Fibroblast of skin of right biceps (primary cell): ENCODE measurements at regions not wholly inside any gene's neighbourhood (a gene's known extent, or its start where the extent isn't known, plus 50 kb on each side); places are given as distances from the start of the nearest gene placed in this dataset.
A peak's percentile ranks its signal among the peaks of the same experiment; 100 is the strongest.
"Not testable (repeated sequence)": the region's sequence is repeated elsewhere in the genome, so short reads cannot be mapped to it uniquely, and the experiment has no call there.

Experiments used
- DNase-seq: peaks from one replicate; pipeline ENCODE4 v3.0.0-alpha.2; 2013

- not testable (repeated sequence) for DNase-seq
Observed at GRCh38 chr14:44385296-44385695, 121.8 kb downstream of the FSCB start.

DNA sequence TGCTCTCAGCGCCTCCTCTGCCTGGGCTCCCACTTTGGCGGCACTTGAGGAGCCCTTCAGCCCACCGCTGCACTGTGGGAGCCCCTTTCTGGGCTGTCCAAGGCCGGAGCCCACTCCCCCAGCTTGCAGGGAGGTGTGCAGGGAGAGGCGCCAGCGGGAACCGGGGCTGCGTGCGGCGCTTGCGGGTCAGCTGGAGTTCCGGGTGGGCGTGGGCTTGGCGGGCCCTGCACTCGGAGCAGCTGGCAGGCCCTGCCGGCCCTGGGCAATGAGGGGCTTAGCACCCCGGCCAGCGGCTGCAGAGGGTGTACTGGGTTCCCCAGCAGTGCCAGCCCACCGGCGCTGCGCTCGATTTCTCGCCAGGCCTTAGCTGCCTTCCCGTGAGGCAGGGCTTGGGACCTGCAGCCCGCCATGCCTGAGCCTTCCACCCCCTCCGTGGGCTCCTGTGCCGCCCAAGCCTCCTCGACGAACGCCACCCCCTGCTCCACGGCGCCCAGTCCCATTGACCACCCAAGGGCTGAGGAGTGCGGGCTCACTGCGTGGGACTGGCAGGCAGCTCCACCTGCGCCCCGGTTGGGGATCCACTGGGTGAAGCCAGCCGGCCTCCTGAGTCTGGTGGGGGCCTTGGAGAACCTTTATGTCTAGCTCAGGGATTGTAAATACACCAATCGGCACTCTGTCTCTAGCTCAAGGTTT, 122.3 kb downstream of the FSCB start:
- not testable (repeated sequence) for DNase-seq

- no peak for DNase-seq
Observed at GRCh38 chr14:44384093-44384492, 123.0 kb downstream of the FSCB start.

GRCh38 chr14:44383636-44384035, 123.4 kb downstream of the FSCB start:
- no peak for DNase-seq

- no peak for DNase-seq
Observed at GRCh38 chr14:44379292-44379977, 127.6 kb downstream of the FSCB start.

- DNase-seq, result no peak
Observed at GRCh38 chr14:44374906-44375305, 132.2 kb downstream of the FSCB start.

- DNase-seq, result no peak
Observed at GRCh38 chr14:44372807-44373489, 134.1 kb downstream of the FSCB start.

- no peak for DNase-seq
Observed at GRCh38 chr14:44372231-44372630, 134.9 kb downstream of the FSCB start.

DNA sequence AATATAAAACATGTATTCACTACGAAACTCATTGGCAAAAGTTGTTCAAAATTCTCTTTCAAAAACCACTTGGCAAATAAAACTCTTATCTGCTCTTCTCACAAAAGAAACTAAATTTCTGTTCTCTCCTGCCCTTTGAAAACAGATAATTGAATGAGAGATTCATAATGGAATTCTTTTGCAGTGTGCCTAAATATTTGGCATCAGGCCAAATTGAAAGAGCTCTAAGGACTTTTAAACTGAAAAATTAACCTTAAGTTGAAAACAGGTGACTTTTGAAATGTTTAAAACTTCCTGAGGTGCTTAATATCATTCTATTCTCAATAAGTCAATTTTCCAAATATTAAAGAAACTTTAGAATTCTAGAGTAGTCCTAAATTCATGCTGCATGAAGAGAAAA, 136.4 kb downstream of the FSCB start:
- DNase-seq, result no peak

DNA sequence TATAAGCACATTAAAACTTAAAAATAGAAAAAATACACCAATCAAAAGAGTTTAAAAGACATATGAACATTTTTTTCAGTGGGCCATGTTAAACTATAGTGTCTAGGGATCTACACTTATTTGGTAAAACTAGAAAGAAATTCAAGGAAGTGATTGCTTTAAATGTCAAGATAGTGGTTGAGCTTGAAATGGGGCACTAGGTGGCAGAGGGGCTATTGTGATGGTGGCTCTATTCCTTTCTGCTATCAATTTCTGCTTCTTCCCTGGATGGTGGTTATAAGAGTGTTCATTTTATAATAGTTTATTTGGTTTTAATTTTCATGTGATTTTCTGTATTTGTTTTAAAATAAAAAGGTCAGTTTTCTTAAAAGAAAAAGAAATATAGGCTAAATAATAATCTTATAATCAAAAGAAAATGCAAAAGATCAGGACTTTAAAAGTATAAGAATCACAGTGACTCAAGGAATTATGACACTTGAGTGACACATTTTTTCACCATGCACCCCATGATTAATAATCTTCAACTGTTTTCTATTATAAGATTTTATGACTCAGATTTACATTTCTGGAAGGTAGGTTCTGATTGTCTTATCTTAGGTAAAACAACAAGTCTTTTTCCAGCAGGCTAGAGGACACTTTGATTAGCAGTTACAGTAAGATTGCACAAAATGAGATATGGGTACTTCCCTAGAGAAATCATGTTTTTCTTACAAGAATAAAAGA, 137.5 kb downstream of the FSCB start:
- DNase-seq, result no peak

- DNase-seq, result no peak
Observed at GRCh38 chr14:44361083-44361482, 146.0 kb downstream of the FSCB start.

DNA sequence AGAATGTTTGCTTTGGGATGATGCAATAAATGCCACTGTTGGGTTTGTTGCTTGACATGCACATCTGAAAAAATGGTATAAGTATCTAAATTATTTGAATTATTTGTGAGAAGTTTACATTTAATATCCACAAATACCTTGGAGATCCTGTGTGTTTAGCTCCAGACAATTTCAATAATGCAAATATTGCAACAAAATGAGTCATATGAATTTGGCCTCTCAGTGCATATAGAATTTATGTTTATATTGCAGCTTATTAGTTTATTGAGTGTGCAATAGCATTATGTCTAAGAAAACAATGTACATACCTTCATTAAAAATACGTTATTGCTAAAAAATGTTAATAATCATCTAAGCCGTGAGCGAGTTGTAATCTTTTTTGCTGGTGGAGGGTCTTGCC, 153.3 kb downstream of the FSCB start:
- no peak for DNase-seq

DNA sequence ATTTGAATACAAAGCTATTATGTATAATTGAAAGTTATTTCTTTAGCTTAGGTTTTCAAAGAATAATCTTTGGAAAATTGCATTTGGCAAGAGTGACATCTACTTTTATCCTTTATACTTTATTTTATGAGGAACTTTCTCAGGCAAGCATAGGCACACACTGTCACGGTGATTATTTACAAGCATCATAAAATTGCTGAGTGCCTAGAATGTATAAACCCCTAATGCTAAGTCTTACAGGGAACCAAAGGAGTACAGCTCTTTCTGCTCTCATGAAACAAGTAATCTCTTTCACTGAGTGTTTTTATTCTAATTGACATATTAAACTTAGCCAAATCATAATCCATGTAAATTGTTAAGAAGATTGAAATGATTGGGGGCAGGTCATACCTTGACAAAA, 154.9 kb downstream of the FSCB start:
- DNase-seq, result no peak

- DNase-seq, result no peak
Observed at GRCh38 chr14:44347316-44347715, 159.8 kb downstream of the FSCB start.

GRCh38 chr14:44341116-44341515, 166.0 kb downstream of the FSCB start:
- no peak for DNase-seq

GRCh38 chr14:44339862-44340261, 167.2 kb downstream of the FSCB start:
- DNase-seq, result no peak

- peak; percentile 10 for DNase-seq
Observed at GRCh38 chr14:44339231-44339630, 167.9 kb downstream of the FSCB start.

DNA sequence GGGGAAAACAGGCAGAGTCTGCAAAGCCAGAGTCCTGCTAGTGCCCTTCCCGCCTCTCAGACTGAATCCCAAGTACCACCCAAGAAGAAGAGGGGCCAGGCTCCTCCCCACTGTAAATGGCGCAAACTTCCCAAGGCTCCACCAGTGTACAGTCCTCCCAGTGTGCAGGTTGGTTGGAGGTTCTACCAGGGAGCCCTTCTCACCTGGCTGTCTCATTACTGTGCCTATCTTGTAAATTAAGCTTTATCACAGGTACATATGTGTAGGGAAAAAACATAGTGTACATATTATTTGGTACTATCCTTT, 189.7 kb downstream of the FSCB start:
- no peak for DNase-seq

DNA sequence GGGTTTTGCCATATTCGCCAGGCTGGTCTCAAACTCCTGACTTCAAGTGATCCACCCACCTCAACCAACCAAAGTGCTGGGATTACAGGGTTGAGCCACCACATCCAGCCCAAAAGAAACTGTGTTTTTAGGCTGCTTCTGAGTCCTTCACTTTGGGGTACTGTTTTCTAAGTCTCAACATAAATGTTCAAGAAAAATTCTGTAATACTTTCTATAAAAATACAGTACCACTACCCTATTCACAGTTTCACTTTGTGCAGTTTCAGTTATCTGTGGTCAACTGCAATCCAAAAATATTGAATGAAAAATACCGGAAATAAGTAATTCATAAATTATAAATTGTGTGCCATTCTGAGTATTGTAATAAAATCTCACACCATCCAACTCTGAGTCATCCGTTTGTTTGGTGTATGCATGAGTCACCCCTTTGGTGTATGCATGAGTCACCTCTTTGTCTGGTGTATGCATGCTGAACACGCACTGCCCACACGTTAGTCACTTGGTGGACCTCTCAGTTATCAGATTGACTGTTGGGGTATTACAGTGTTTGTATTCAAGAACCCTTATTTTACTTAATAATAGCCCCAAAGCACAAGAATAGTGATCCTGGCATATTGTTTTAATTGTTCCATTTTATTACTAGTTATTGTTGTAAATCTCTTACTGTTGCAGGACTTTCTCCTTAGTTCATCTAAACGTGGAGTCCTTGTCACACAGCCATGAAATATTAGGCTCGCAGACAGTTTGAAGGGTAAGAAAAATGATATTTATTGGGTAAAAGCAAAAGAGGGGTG, 190.2 kb downstream of the FSCB start:
- peak; percentile 83 for DNase-seq

DNA sequence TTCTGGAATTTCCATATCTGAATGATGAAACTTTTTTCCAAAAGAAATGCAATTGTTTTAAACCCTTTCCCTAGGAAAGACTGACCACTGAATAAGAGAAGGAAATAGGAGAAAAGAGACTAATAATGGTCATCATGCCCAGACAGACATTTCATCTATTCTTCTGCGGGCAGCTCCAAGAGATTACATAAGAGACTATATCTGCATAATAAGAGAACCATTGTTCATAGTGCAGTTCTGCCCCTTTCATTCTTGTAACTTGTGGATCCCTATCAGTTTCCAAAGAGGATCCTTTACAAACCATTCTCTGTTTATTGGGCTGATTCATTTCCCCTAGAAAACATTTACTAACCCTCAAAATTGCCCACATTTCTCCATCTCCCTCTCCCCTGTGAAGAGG, 197.8 kb downstream of the FSCB start:
- no peak for DNase-seq

- no peak for DNase-seq
Observed at GRCh38 chr14:44300916-44301315, 206.2 kb downstream of the FSCB start.

- DNase-seq, result no peak
Observed at GRCh38 chr14:44297437-44297836, 209.6 kb downstream of the FSCB start.

- DNase-seq, result no peak
Observed at GRCh38 chr14:44291366-44291915, 215.6 kb downstream of the FSCB start.
